AG04450 (cell line): ENCODE measurements at regions not wholly inside any gene's neighbourhood (a gene's known extent, or its start where the extent isn't known, plus 50 kb on each side); places are given as distances from the start of the nearest gene placed in this dataset.
"Not testable (repeated sequence)": the region's sequence is repeated elsewhere in the genome, so short reads cannot be mapped to it uniquely, and the experiment has no call there.

Source experiments
- CTCF ChIA-PET: fragments of 300-600, 350-600 bp; formaldehyde crosslinking; extraction: SDS; loops from one replicate; lab custom pipeline; 2022; ENCODE audit warnings: antibody characterized with exemption, inconsistent platforms; lab: Charles Lee
- POLR2A ChIA-PET: fragments of 350-600 bp; formaldehyde crosslinking; extraction: SDS; loops from one replicate; lab custom pipeline; 2021; ENCODE audit warnings: antibody characterized with exemption, inconsistent platforms; lab: Yijun Ruan, JAX
- DNase-seq: peaks from one replicate; pipeline ENCODE4 v3.0.0-alpha.2; 2011; ENCODE audit warnings: low read depth, low spot score
- H3K27ac ChIP-seq: one replicate; pipeline ENCODE4 v1.5.1; 2012; ENCODE audit warnings: low read depth, low read length, control low read depth
- H3K27me3 ChIP-seq: one replicate; pipeline ENCODE4 v1.6.0; 2012; ENCODE audit warnings: low read length; ENCODE audit not compliant: control insufficient read depth, insufficient read depth
- H3K4me3 ChIP-seq: 2 replicates; pipeline ENCODE4 v1.5.1; 2011; ENCODE audit warnings: mild to moderate bottlenecking, low read depth, low read length, control low read depth
- H3K9me3 ChIP-seq: 2 replicates; pipeline ENCODE4 v1.5.1; 2012; ENCODE audit warnings: low read length; ENCODE audit not compliant: control insufficient read depth, insufficient read depth
- CTCF ChIP-seq: IDR thresholded peaks from 2 replicates; pipeline ENCODE4 v1.5.1; 2011; ENCODE audit warnings: low read depth, low read length, control low read depth, inconsistent platforms

GRCh38 chr5:174583071-174583470, 141.3 kb upstream of the MSX2 start:
- no peak overlapping the region for H3K27ac ChIP-seq
- TF ChIP-seq CTCF, result no peak
- DNase-seq, result no peak
- no peak overlapping the region for H3K4me3 ChIP-seq
- no peaks in the 10 kb centered on the region for H3K27me3 ChIP-seq
- no peaks in the 10 kb centered on the region for H3K9me3 ChIP-seq
- CTCF ChIA-PET, result interaction anchor here (0.9 kb wide), 1 partner anchor 17 kb away, joined by 3 read pairs; no protein-coding TSS in a partner anchor
- POLR2A ChIA-PET, result interaction anchor here (0.7 kb wide), 1 partner anchor 212 kb away, joined by 4 read pairs; no protein-coding TSS in a partner anchor

GRCh38 chr5:174585472-174585871, 138.9 kb upstream of the MSX2 start:
- Histone ChIP-seq H3K27ac (no peak overlapping the region), H3K27me3 (no peaks in the 10 kb centered on the region), H3K9me3 (no peaks in the 10 kb centered on the region), H3K4me3 (no peak overlapping the region)
- CTCF ChIA-PET, result no interaction called here
- no peak for TF ChIP-seq CTCF
- POLR2A ChIA-PET, result no interaction called here
- no peak for DNase-seq

GRCh38 chr5:174586163-174586562, 138.2 kb upstream of the MSX2 start:
- POLR2A ChIA-PET, DNase-seq, H3K9me3 ChIP-seq, CTCF ChIA-PET, H3K27me3 ChIP-seq, H3K4me3 ChIP-seq, H3K27ac ChIP-seq: not testable (repeated sequence)

GRCh38 chr5:174589011-174589410, 135.4 kb upstream of the MSX2 start:
- no peak overlapping the region for H3K27ac ChIP-seq
- CTCF ChIA-PET, result no interaction called here
- no peak overlapping the region for H3K4me3 ChIP-seq
- no peak for DNase-seq
- POLR2A ChIA-PET, result no interaction called here
- no peak for TF ChIP-seq CTCF
- H3K27me3 ChIP-seq, result no peaks in the 10 kb centered on the region
- H3K9me3 ChIP-seq, result no peaks in the 10 kb centered on the region

GRCh38 chr5:174589599-174589998, 134.8 kb upstream of the MSX2 start:
- CTCF ChIA-PET, result no interaction called here
- TF ChIP-seq CTCF, result no peak
- Histone ChIP-seq H3K9me3 (no peaks in the 10 kb centered on the region), H3K4me3 (no peak overlapping the region), H3K27me3 (no peaks in the 10 kb centered on the region), H3K27ac (no peak overlapping the region)
- no peak for DNase-seq
- POLR2A ChIA-PET, result no interaction called here

- Histone ChIP-seq H3K27ac (no peak overlapping the region), H3K27me3 (no peaks in the 10 kb centered on the region), H3K4me3 (no peak overlapping the region), H3K9me3 (no peaks in the 10 kb centered on the region)
- DNase-seq, result no peak
- CTCF ChIA-PET, result no interaction called here
- TF ChIP-seq CTCF, result no peak
- POLR2A ChIA-PET, result no interaction called here
Observed at GRCh38 chr5:174590820-174591219, 133.6 kb upstream of the MSX2 start.
